Tibial nerve (tissue), 4 donors: ENCODE measurements at regions not wholly inside any gene's neighbourhood (a gene's known extent, or its start where the extent isn't known, plus 50 kb on each side); places are given as distances from the start of the nearest gene placed in this dataset.

Experiments used
- DNase-seq, 2 donors: peaks; one replicate each; pipeline ENCODE4 v3.0.0-alpha.2; 2019; ENCODE audit warnings: low spot score in 2 of 2
- H3K27ac ChIP-seq, 4 donors: fragments of 200-600 bp; sonication (generic) in 3 of 4; one replicate each; pipeline ENCODE4 v1.5.1; 2017 to 2019; ENCODE audit warnings: mild to moderate bottlenecking in 1 of 4
- H3K27me3 ChIP-seq, 2 donors: fragments of 200-600 bp; sonication (generic) in 1 of 2; one replicate each; pipeline versions ENCODE4 v1.5.1 to v1.6.0; 2017 to 2019
- H3K36me3 ChIP-seq, 3 donors: fragments of 200-600 bp; sonication (generic); one replicate each; pipeline ENCODE4 v1.5.1; 2018 to 2019
- H3K4me1 ChIP-seq, 4 donors: fragments of 200-600 bp; sonication (generic) in 3 of 4; one replicate each; pipeline ENCODE4 v1.5.1; 2017 to 2019
- H3K4me3 ChIP-seq, 4 donors: fragments of 200-600 bp; sonication (generic) in 3 of 4; one replicate each; pipeline ENCODE4 v1.5.1; 2017 to 2019; ENCODE audit warnings: mild to moderate bottlenecking in 1 of 4, moderate library complexity in 1 of 4
- H3K9me3 ChIP-seq, 4 donors: fragments of 200-600 bp; sonication (generic) in 3 of 4; one replicate each; pipeline ENCODE4 v1.5.1; 2017 to 2019
- CTCF ChIP-seq, 5 experiments: fragments of 200-600 bp in 3 of 5; fragments of 450-650 bp in 2 of 5; sonication (generic) in 3 of 5; IDR thresholded peaks; one replicate each; pipeline ENCODE4 v1.5.1; 2016 to 2019; ENCODE audit warnings: antibody characterized with exemption in 5 of 5, mild to moderate bottlenecking in 3 of 5, moderate library complexity in 2 of 5
- EP300 ChIP-seq, 2 donors: sonication (generic); formaldehyde crosslinking; IDR thresholded peaks; one replicate each; pipeline ENCODE4 v1.6.1; 2017; ENCODE audit warnings: antibody characterized with exemption in 2 of 2, mild to moderate bottlenecking in 1 of 2
- POLR2A ChIP-seq, 2 donors: fragments of 450-650 bp; IDR thresholded peaks; one replicate each; pipeline ENCODE4 v1.6.1; 2017; ENCODE audit warnings: antibody characterized with exemption in 2 of 2, mild to moderate bottlenecking in 2 of 2, moderate library complexity in 2 of 2
- WGBS, 2 donors: methylation state at CpG; one replicate each; pipeline ENCODE4 v1.1.5; 2018; 5-methylcytosine and 5-hydroxymethylcytosine counted together

- TF ChIP-seq CTCF (IDR thresholded peaks at IDR 0.05) (no peak), EP300 (IDR thresholded peaks at IDR 0.05) (no peak), POLR2A (IDR thresholded peaks at IDR 0.05) (no peak)
- no peaks in the 10 kb centered on the region for H3K27me3 ChIP-seq
- H3K36me3 ChIP-seq, result no peaks in the 10 kb centered on the region
- WGBS, 2 donors, result 63 to 71% methylated on average over 2 of the region's 2 CpGs
- H3K4me1 ChIP-seq, result no peaks in the 10 kb centered on the region
- no peak overlapping the region for H3K4me3 ChIP-seq
- H3K9me3 ChIP-seq, result no peaks in the 10 kb centered on the region
- DNase-seq, result no peak
- no peak overlapping the region for H3K27ac ChIP-seq
Measured at GRCh38 chr5:144945503-144945902, 774.8 kb downstream of the KCTD16 start.

GRCh38 chr5:144944936-144945335 lies 774.3 kb downstream of the KCTD16 start:
- no peak overlapping the region for H3K4me3 ChIP-seq
- H3K9me3 ChIP-seq, result no peaks in the 10 kb centered on the region
- no peaks in the 10 kb centered on the region for H3K36me3 ChIP-seq
- no peaks in the 10 kb centered on the region for H3K4me1 ChIP-seq
- TF ChIP-seq EP300 (IDR thresholded peaks at IDR 0.05), result no peak
- no peak for TF ChIP-seq POLR2A (IDR thresholded peaks at IDR 0.05)
- no peak for TF ChIP-seq CTCF (IDR thresholded peaks at IDR 0.05)
- 53 to 60% methylated on average over 4 of the region's 4 CpGs for WGBS, 2 donors
- no peak overlapping the region for H3K27ac ChIP-seq
- H3K27me3 ChIP-seq, result no peaks in the 10 kb centered on the region
- no peak for DNase-seq

DNA sequence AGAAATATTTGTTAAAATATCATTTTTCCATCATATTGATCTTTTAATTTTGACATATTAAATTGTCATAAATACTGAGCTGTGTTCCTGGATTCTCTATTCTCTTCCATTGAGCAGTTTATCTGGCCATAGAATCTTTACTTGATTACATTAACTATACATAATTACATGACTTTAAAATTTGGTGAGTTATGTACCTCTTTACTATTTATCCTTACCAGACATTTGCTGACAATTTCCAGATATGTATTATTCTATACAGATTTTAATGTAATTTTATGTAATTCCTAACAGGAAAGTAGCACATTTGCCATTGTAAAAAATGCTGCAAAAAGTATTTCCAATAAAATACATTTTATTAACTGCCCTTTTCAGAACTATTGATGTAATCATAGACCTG lies 770.3 kb downstream of the KCTD16 start:
- TF ChIP-seq EP300 (IDR thresholded peaks at IDR 0.05) (no peak), CTCF (IDR thresholded peaks at IDR 0.05) (no peak), POLR2A (IDR thresholded peaks at IDR 0.05) (no peak)
- DNase-seq, result no peak
- Histone ChIP-seq H3K27me3 (no peaks in the 10 kb centered on the region), H3K27ac (no peak overlapping the region), H3K4me3 (no peak overlapping the region), H3K4me1 (no peaks in the 10 kb centered on the region), H3K9me3 (no peaks in the 10 kb centered on the region), H3K36me3 (no peaks in the 10 kb centered on the region)

- Histone ChIP-seq H3K27me3 (no peaks in the 10 kb centered on the region), H3K4me1 (no peaks in the 10 kb centered on the region), H3K27ac (no peak overlapping the region), H3K36me3 (no peaks in the 10 kb centered on the region), H3K9me3 (no peaks in the 10 kb centered on the region), H3K4me3 (no peak overlapping the region)
- TF ChIP-seq CTCF (IDR thresholded peaks at IDR 0.05) (no peak), EP300 (IDR thresholded peaks at IDR 0.05) (no peak)
- DNase-seq, result no peak
- 74 to 83% methylated on average over 1 of the region's 1 CpG for WGBS, 2 donors
Measured at GRCh38 chr5:144918371-144918770, 747.7 kb downstream of the KCTD16 start.

GRCh38 chr5:144915452-144915851 lies 744.8 kb downstream of the KCTD16 start:
- no peaks in the 10 kb centered on the region for H3K27me3 ChIP-seq
- no peak overlapping the region for H3K4me3 ChIP-seq
- no peaks in the 10 kb centered on the region for H3K36me3 ChIP-seq
- H3K9me3 ChIP-seq, result no peaks in the 10 kb centered on the region
- H3K4me1 ChIP-seq, result no peaks in the 10 kb centered on the region
- no peak overlapping the region for H3K27ac ChIP-seq
- TF ChIP-seq CTCF (IDR thresholded peaks at IDR 0.05) (no peak), EP300 (IDR thresholded peaks at IDR 0.05) (no peak), POLR2A (IDR thresholded peaks at IDR 0.05) (no peak)
- no peak for DNase-seq
